ENCODE measurements at regions not wholly inside any gene's neighbourhood (a gene's known extent, or its start where the extent isn't known, plus 50 kb on each side); places are given as distances from the start of the nearest gene placed in this dataset.

- TF ChIP-seq ZFP30 (CRISPR knock-in tag; IDR thresholded peaks at IDR 0.05) (no peak), ZFP3 (CRISPR knock-in tag; IDR thresholded peaks at IDR 0.05) (no peak), TCF4 (CRISPR knock-in tag; IDR thresholded peaks at IDR 0.05; ENCODE audit: borderline replicate concordance) (no peak), ARNTL (CRISPR knock-in tag; IDR thresholded peaks at IDR 0.05; ENCODE audit: borderline replicate concordance, low read depth) (no peak), TSHZ2 (CRISPR knock-in tag; IDR thresholded peaks at IDR 0.05) (no peak), RARB (CRISPR knock-in tag; IDR thresholded peaks at IDR 0.05) (no peak), ESRRG (CRISPR knock-in tag; IDR thresholded peaks at IDR 0.05) (no peak), ZNF70 (CRISPR knock-in tag; IDR thresholded peaks at IDR 0.05) (no peak)
- TF ChIP-seq, protein P1, sequence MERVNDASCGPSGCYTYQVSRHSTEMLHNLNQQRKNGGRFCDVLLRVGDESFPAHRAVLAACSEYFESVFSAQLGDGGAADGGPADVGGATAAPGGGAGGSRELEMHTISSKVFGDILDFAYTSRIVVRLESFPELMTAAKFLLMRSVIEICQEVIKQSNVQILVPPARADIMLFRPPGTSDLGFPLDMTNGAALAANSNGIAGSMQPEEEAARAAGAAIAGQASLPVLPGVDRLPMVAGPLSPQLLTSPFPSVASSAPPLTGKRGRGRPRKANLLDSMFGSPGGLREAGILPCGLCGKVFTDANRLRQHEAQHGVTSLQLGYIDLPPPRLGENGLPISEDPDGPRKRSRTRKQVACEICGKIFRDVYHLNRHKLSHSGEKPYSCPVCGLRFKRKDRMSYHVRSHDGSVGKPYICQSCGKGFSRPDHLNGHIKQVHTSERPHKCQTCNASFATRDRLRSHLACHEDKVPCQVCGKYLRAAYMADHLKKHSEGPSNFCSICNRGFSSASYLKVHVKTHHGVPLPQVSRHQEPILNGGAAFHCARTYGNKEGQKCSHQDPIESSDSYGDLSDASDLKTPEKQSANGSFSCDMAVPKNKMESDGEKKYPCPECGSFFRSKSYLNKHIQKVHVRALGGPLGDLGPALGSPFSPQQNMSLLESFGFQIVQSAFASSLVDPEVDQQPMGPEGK (CRISPR knock-in tag; IDR thresholded peaks at IDR 0.05; ENCODE audit: borderline replicate concordance) = no peak
Observed at GRCh38 chr2:146734821-146735190, 1110.0 kb upstream of the ACVR2A start.
